ENCODE measurements at regions not wholly inside any gene's neighbourhood (a gene's known extent, or its start where the extent isn't known, plus 50 kb on each side); places are given as distances from the start of the nearest gene placed in this dataset.

- no peak for TF ChIP-seq CTCF (IDR thresholded peaks at IDR 0.05)
- no peak for TF ChIP-seq POLR2A (IDR thresholded peaks at IDR 0.05)
Observed at GRCh38 chr4:45846016-45846415, 277.8 kb downstream of the GABRG1 start.
